K562 (cell line): ENCODE measurements at regions not wholly inside any gene's neighbourhood (a gene's known extent, or its start where the extent isn't known, plus 50 kb on each side); places are given as distances from the start of the nearest gene placed in this dataset.

Experiments
- ATAC-seq: fragments of 200-7000 bp; cut with Tn5 transposase; 3 replicates; pipeline ENCODE4 v1.9.1; 2020; ENCODE audit warnings: moderate library complexity
- BruUV-seq: library from RNA; stranded (reverse); fragments of 400-500 nt; replicated peaks from 2 replicates; lab custom pipeline; 2021; lab: Mats Ljungman, UMichigan
- CTCF ChIA-PET: fragments of 300-600 bp; formaldehyde crosslinking; extraction: SDS; loops from one replicate; lab custom pipeline; 2021; ENCODE audit warnings: low intra/inter-chr PET ratio; lab: Yijun Ruan, JAX
- POLR2A ChIA-PET: fragments of 300-600, 350-650 bp; sonication (Branson Sonifier 250); formaldehyde crosslinking; extraction: SDS; loops from one replicate; lab custom pipeline; 2021; ENCODE audit warnings: antibody characterized with exemption, inconsistent platforms; lab: Yijun Ruan, JAX
- DNase-seq, 4 experiments: peaks; one replicate each; pipeline versions ENCODE4 v3.0.0 to v3.0.0-alpha.2; 2011 to 2018; ENCODE audit warnings: low spot score in 3 of 4, mixed read lengths in 3 of 4; ENCODE audit errors: extremely low read depth in 1 of 4
- FAIRE-seq: peaks from 2 replicates; lab custom pipeline; 2011; peaks lifted over from hg19 to GRCh38; lab: Jason Lieb, UNC
- H2AFZ ChIP-seq: 2 replicates; pipeline ENCODE4 v1.6.0; 2011; ENCODE audit warnings: low read depth, low read length, control low read depth, inconsistent platforms
- H3K27ac ChIP-seq: fragments of 200-600 bp; 3 replicates; pipeline ENCODE4 v1.8.0; 2011; ENCODE audit warnings: low read depth, mild to moderate bottlenecking, control low read depth, inconsistent platforms, low read length, moderate library complexity, mixed read lengths; ENCODE audit errors: extremely low read depth
- H3K27me3 ChIP-seq, 2 experiments: fragments of 300-600 bp in 1 of 2; 2 replicates in 1 of 2; 3 replicates in 1 of 2; pipeline versions ENCODE4 v1.6.0 to v1.8.0; 2011; ENCODE audit warnings: inconsistent platforms in 2 of 2, low read length in 2 of 2, mild to moderate bottlenecking in 1 of 2, mixed read lengths in 1 of 2, moderate library complexity in 1 of 2; ENCODE audit not compliant: control insufficient read depth in 2 of 2, insufficient read depth in 2 of 2
- H3K36me3 ChIP-seq: fragments of 300-600 bp; 3 replicates; pipeline ENCODE4 v1.8.0; 2011; ENCODE audit warnings: mild to moderate bottlenecking, low read length, inconsistent platforms; ENCODE audit not compliant: control insufficient read depth, insufficient read depth
- H3K4me1 ChIP-seq, 2 experiments: fragments of 200-600 bp in 1 of 2; replicated peaks in 1 of 2; 2 replicates in 1 of 2; 3 replicates in 1 of 2; pipeline versions ENCODE4 v1.5.1 to v1.8.0; 2011; ENCODE audit warnings: inconsistent platforms in 2 of 2, low read length in 2 of 2, mild to moderate bottlenecking in 1 of 2, mixed read lengths in 1 of 2, moderate library complexity in 1 of 2; ENCODE audit not compliant: control insufficient read depth in 2 of 2, insufficient read depth in 2 of 2
- H3K4me2 ChIP-seq: 2 replicates; pipeline ENCODE4 v1.6.1; 2011; ENCODE audit warnings: low read length, control low read depth, inconsistent platforms, mixed read lengths; ENCODE audit not compliant: insufficient read depth
- H3K4me3 ChIP-seq: fragments of 200-600 bp; sonication (generic), shearing (Covaris generic); 2 replicates; pipeline ENCODE4 v1.5.1; 2016; ENCODE audit warnings: control low read depth, inconsistent platforms
- H3K79me2 ChIP-seq: fragments of 200-600 bp; 3 replicates; pipeline ENCODE4 v1.8.0; 2011; ENCODE audit warnings: low read length, inconsistent platforms; ENCODE audit not compliant: control insufficient read depth, insufficient read depth
- H3K9ac ChIP-seq, 2 experiments: 2 replicates each; pipeline versions ENCODE4 v1.6.0 to v1.6.1; 2011; ENCODE audit warnings: low read depth in 2 of 2, low read length in 2 of 2, control low read depth in 1 of 2, inconsistent platforms in 1 of 2, mild to moderate bottlenecking in 1 of 2, mixed read lengths in 1 of 2; ENCODE audit not compliant: insufficient read depth in 1 of 2
- H3K9me1 ChIP-seq: one replicate; pipeline ENCODE4 v1.6.0; 2011; ENCODE audit warnings: inconsistent platforms, mild to moderate bottlenecking, low read length, moderate library complexity; ENCODE audit not compliant: control insufficient read depth, insufficient read depth
- H3K9me3 ChIP-seq: replicated peaks from 2 replicates; pipeline ENCODE4 v1.5.1; 2011; ENCODE audit warnings: low read depth, low read length, inconsistent platforms; ENCODE audit not compliant: control insufficient read depth, insufficient read depth
- H4K20me1 ChIP-seq: replicated peaks from 2 replicates; pipeline ENCODE4 v1.6.1; 2011; ENCODE audit warnings: low read length, inconsistent platforms, mixed read lengths; ENCODE audit not compliant: control insufficient read depth, insufficient read depth
- CEBPZ ChIP-seq: fragments of 150-350 bp; IDR thresholded peaks from 2 replicates; pipeline ENCODE4 v1.6.1; 2014; ENCODE audit warnings: low read depth, mild to moderate bottlenecking, low read length, borderline replicate concordance
- CTBP1 ChIP-seq: fragments of 450-650 bp; IDR thresholded peaks from 2 replicates; pipeline ENCODE4 v1.6.1; 2016; ENCODE audit warnings: borderline replicate concordance
- DIDO1 ChIP-seq: fragments of 450-650 bp; IDR thresholded peaks from 2 replicates; pipeline ENCODE4 v1.6.1; 2016; ENCODE audit warnings: low read depth, missing biosample characterization, missing genetic modification characterization
- EP400 ChIP-seq: fragments of 450-650 bp; IDR thresholded peaks from 2 replicates; pipeline ENCODE4 v1.6.1; 2017; ENCODE audit warnings: antibody characterized with exemption, mild to moderate bottlenecking, moderate library complexity
- KLF6 ChIP-seq: fragments of 250-450 bp; sonication (Bioruptor Pico); IDR thresholded peaks from 2 replicates; pipeline ENCODE4 v1.4.0; 2020; ENCODE audit warnings: mild to moderate bottlenecking, moderate library complexity, borderline replicate concordance
- NR2C2 ChIP-seq, 2 experiments: fragments of 200-800 bp in 1 of 2; sonication (Bioruptor generic) in 1 of 2; sonication (generic) in 1 of 2; formaldehyde crosslinking in 1 of 2; IDR thresholded peaks; 2 replicates each; pipeline versions ENCODE4 v1.6.1 to v1.8.0; 2016 to 2022; ENCODE audit warnings: mild to moderate bottlenecking in 1 of 2, missing compliant biosample characterization in 1 of 2, missing genetic modification characterization in 1 of 2, missing genetic modification reagents in 1 of 2
- PHF21A ChIP-seq: fragments of 450-650 bp; IDR thresholded peaks from 2 replicates; pipeline ENCODE4 v1.6.1; 2017; ENCODE audit warnings: low read depth, borderline replicate concordance
- whole genome bisulfite sequencing: fragments of 100-300 bp; shearing (Covaris generic); methylation state at CpG from one replicate; pipeline ENCODE4 v1.1.6; 2016; ENCODE audit warnings: low coverage, mixed read lengths; ENCODE audit not compliant: insufficient coverage; ENCODE audit errors: missing lambda C conversion rate; 5-methylcytosine and 5-hydroxymethylcytosine counted together
- in situ Hi-C: fragments of 300-500 bp; cut with MboI; formaldehyde crosslinking; loops from 4 replicates; pipeline ENCODE4 v1.15.0; 2018; ENCODE audit warnings: inconsistent platforms, mixed read lengths
- intact Hi-C: fragments of 100-400 bp; cut with micrococcal nuclease; formaldehyde crosslinking; loops from 2 replicates; pipeline ENCODE4 v1.14.2; 2022
- TF ChIP-seq, protein P1 (sequence below): fragments of 450-650 bp; formaldehyde crosslinking; IDR thresholded peaks from 2 replicates; pipeline ENCODE4 v1.4.0; 2020; ENCODE audit warnings: mild to moderate bottlenecking
- TF ChIP-seq, protein P2 (sequence below): sonication (generic); formaldehyde crosslinking; IDR thresholded peaks from 2 replicates; pipeline ENCODE4 v1.8.1; 2022; ENCODE audit warnings: missing genetic modification reagents
- TF ChIP-seq, protein P3 (sequence below): fragments of 450-650 bp; IDR thresholded peaks from 2 replicates; pipeline ENCODE4 v1.6.1; 2018; ENCODE audit warnings: mild to moderate bottlenecking, low read depth; ENCODE audit not compliant: partially characterized antibody

DNA sequence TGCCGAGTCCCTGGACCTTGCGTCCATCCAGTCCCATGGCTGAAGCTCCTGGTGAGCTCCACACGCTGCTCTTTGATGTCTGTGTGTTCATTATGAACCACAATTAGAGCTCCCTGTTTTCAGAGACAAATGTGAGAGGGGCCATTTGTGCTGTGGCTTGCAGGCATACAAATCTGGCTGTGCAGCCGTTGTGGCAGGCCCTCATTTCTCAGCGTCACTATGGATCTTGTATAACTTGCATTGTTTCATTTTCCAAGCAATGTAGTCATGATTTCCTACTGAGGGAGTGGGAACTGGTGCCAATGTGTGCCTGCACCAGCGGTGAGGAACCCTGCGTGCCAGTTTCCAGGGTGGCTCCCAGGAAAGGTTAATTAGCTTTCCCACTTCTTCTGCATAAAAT, 542.6 kb downstream of the TMEM114 start:
- Histone ChIP-seq H4K20me1 (no peaks in the 10 kb centered on the region; the same call in none of the 2 replicates), H3K36me3 (peaks cover 73% of the 10 kb centered on the region), H2AFZ (no peak overlapping the region), H3K4me2 (no peak overlapping the region), H3K27me3 (no peaks in the 10 kb centered on the region), H3K9me1 (no peaks in the 10 kb centered on the region), H3K4me1 (no peaks in the 10 kb centered on the region), H3K9ac (no peak overlapping the region), H3K4me3 (no peak overlapping the region), H3K79me2 (peaks cover 90% of the 10 kb centered on the region), H3K9me3 (no peaks in the 10 kb centered on the region), H3K27ac (no peak overlapping the region)
- in situ Hi-C loops: no loop called here
- 97% methylated on average over 7 of the region's 7 CpGs for WGBS
- ChIA-PET POLR2A (interaction anchor here (0.6 to 1.7 kb wide), 2 partner anchors 14 to 64 kb away, joined by 3 to 5 read pairs; no protein-coding TSS in a partner anchor), CTCF (no interaction called here)
- TF ChIP-seq EP400 (no peak), CEBPZ (no peak), PHF21A (no peak), KLF6 (CRISPR knock-in tag) (no peak), DIDO1 (tag) (no peak), NR2C2 (CRISPR knock-in tag; IDR thresholded peaks at IDR 0.05) (no peak), NR2C2 (tag; IDR thresholded peaks at IDR 0.05) (no peak), CTBP1 (no peak)
- TF ChIP-seq, protein P1, sequence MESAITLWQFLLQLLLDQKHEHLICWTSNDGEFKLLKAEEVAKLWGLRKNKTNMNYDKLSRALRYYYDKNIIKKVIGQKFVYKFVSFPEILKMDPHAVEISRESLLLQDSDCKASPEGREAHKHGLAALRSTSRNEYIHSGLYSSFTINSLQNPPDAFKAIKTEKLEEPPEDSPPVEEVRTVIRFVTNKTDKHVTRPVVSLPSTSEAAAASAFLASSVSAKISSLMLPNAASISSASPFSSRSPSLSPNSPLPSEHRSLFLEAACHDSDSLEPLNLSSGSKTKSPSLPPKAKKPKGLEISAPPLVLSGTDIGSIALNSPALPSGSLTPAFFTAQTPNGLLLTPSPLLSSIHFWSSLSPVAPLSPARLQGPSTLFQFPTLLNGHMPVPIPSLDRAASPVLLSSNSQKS (CRISPR knock-in tag): no peak
- TF ChIP-seq, protein P2, sequence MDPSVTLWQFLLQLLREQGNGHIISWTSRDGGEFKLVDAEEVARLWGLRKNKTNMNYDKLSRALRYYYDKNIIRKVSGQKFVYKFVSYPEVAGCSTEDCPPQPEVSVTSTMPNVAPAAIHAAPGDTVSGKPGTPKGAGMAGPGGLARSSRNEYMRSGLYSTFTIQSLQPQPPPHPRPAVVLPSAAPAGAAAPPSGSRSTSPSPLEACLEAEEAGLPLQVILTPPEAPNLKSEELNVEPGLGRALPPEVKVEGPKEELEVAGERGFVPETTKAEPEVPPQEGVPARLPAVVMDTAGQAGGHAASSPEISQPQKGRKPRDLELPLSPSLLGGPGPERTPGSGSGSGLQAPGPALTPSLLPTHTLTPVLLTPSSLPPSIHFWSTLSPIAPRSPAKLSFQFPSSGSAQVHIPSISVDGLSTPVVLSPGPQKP (CRISPR knock-in tag): no peak
- TF ChIP-seq, protein P3, sequence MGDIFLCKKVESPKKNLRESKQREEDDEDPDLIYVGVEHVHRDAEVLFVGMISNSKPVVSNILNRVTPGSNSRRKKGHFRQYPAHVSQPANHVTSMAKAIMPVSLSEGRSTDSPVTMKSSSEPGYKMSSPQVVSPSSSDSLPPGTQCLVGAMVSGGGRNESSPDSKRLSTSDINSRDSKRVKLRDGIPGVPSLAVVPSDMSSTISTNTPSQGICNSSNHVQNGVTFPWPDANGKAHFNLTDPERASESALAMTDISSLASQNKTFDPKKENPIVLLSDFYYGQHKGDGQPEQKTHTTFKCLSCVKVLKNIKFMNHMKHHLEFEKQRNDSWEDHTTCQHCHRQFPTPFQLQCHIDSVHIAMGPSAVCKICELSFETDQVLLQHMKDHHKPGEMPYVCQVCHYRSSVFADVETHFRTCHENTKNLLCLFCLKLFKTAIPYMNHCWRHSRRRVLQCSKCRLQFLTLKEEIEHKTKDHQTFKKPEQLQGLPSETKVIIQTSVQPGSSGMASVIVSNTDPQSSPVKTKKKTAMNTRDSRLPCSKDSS: no peak
- DNase-seq (no peak), FAIRE-seq (no peak), ATAC-seq (no peak)
- intact Hi-C loops: loop anchor here (10.0 kb wide), 1 partner anchor 67 kb away; no protein-coding TSS in a partner anchor
- BruUV-seq: no TSS peak
